ENCODE measurements at regions not wholly inside any gene's neighbourhood (a gene's known extent, or its start where the extent isn't known, plus 50 kb on each side); places are given as distances from the start of the nearest gene placed in this dataset.
A peak's percentile ranks its signal among the peaks of the same experiment; 100 is the strongest.

DNA sequence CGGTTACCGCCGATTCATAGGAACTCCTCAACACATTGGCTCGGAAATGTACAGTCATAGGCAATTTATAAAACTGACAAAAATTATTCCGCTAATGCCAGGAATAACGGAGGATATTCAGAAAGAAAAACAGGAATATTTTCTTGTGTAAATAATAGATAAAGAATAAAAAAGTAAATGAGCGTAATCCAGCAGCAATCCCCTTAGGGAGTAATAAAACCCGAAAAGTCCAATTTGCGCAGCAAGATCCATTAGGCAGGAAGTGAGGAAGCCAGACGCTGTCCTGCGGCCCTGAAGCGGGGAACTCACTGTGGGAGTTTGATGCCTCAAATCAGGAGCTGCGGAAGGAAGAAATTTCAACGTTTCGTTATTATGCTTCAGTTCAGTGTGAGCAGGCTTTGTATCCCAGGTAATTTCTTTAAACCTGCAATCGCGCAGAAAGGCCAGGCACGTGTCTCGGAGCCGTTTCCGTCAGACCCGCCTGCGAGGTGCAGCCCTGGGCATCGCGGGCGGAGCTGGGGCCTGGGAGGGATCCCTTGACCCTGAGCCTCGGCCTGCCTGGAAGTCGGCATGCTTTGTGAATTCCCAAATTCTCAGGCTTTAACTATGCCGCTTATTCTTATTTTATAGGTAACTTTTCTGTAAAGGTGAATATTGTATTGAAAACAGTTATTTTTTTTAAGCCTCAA lies 180.9 kb upstream of the ALKAL2 start:
- H2AK5ac ChIP-seq (ENCODE audit: low read depth, low read length): no peak overlapping the region
- WGBS, 2 experiments (ENCODE audit: extremely low coverage in 1 of 2, insufficient coverage in 1 of 2, insufficient read length in 1 of 2, insufficient replicate concordance in 2 of 2, low coverage in 1 of 2, low lambda C conversion rate in 2 of 2, missing lambda C conversion rate in 1 of 2): 42% methylated on average over 28 of the region's 29 CpGs; no CpG with 5 or more reads in 1 of the 2 experiments
- no peak overlapping the region for H4K91ac ChIP-seq (replicated peaks; ENCODE audit: insufficient read length, low read length)
- TF ChIP-seq POU5F1 (IDR thresholded peaks at IDR 0.05; ENCODE audit: low read depth, low read length) (no peak), GABPA (IDR thresholded peaks at IDR 0.05; ENCODE audit: borderline replicate concordance, insufficient read depth, low read length) (0 out of 2 replicates have a peak, but pooled peaks have one; percentile 22), MAX (IDR thresholded peaks at IDR 0.05) (peak; percentile 90), CHD2 (IDR thresholded peaks at IDR 0.05; ENCODE audit: low read length) (no peak), RNF2 (IDR thresholded peaks at IDR 0.05; ENCODE audit: borderline replicate concordance, low read depth, low read length, missing control alignments, poor library complexity, severe bottlenecking) (peak; percentile 11), SRF (IDR thresholded peaks at IDR 0.05; ENCODE audit: low read depth, low read length) (no peak), PHF8 (conservative IDR thresholded peaks at IDR 0.05; ENCODE audit: low read depth, low read length) (no peak), BRCA1 (IDR thresholded peaks at IDR 0.05; ENCODE audit: low read depth, low read length) (no peak)
- TF ChIP-seq, protein P1, sequence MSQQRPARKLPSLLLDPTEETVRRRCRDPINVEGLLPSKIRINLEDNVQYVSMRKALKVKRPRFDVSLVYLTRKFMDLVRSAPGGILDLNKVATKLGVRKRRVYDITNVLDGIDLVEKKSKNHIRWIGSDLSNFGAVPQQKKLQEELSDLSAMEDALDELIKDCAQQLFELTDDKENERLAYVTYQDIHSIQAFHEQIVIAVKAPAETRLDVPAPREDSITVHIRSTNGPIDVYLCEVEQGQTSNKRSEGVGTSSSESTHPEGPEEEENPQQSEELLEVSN (IDR thresholded peaks at IDR 0.05): peak; percentile 86
- TF ChIP-seq, protein P2, sequence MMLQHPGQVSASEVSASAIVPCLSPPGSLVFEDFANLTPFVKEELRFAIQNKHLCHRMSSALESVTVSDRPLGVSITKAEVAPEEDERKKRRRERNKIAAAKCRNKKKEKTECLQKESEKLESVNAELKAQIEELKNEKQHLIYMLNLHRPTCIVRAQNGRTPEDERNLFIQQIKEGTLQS (IDR thresholded peaks at IDR 0.05; ENCODE audit: insufficient read depth, low read depth, low read length): no peak

More for the DNA sequence above, 180.9 kb upstream of the ALKAL2 start:
- Histone ChIP-seq H3K9me3 (ENCODE audit: insufficient read depth in 2 of 2, low read depth in 1 of 2, low read length in 1 of 2) (no peaks in the 10 kb centered on the region), H3K4ac (replicated peaks; ENCODE audit: insufficient read length, low read depth, low read length) (no peak overlapping the region), H2AFZ (ENCODE audit: low read length) (no peak overlapping the region), H3K23ac (ENCODE audit: insufficient read length) (no peak overlapping the region), H3K27me3 (replicated peaks in 1 of 4; ENCODE audit: control insufficient read depth in 3 of 4, extremely low read depth in 1 of 4, insufficient read depth in 3 of 4, low read length in 3 of 4) (peaks cover 8 to 34% (median 31%) of the 10 kb centered on the region in 4 experiments), H4K8ac (ENCODE audit: extremely low read depth, insufficient read depth, low read length) (no peak overlapping the region), H3K23me2 (ENCODE audit: low read depth, low read length) (peaks cover 6% of the 10 kb centered on the region; the same call in 1 of the 2 replicates), H2BK120ac (replicated peaks; ENCODE audit: low read depth, low read length) (no peak overlapping the region), H3K4me2 (ENCODE audit: insufficient read depth in 1 of 2, low read depth in 2 of 2, low read length in 2 of 2) (peak overlapping the region; percentile 66 to 96), H3K79me2 (ENCODE audit: control insufficient read depth in 1 of 2, insufficient read depth in 2 of 2, low read length in 2 of 2) (no peaks in the 10 kb centered on the region), H3K14ac (ENCODE audit: insufficient read length) (no peak overlapping the region), H3K56ac (replicated peaks; ENCODE audit: insufficient read length, low read depth, low read length) (no peak overlapping the region), H2BK12ac (ENCODE audit: low read depth, low read length) (no peak overlapping the region), H3K4me3 (ENCODE audit: extremely low read depth in 1 of 4, insufficient read depth in 2 of 4, low read depth in 3 of 4, low read length in 4 of 4) (peak overlapping the region; percentile 34 to 71 (median 41)), H2BK20ac (ENCODE audit: low read length) (no peak overlapping the region), H4K5ac (ENCODE audit: insufficient read length, low read depth, low read length) (no peak overlapping the region), H4K20me1 (replicated peaks in 1 of 2; ENCODE audit: control insufficient read depth in 1 of 2, insufficient read depth in 2 of 2, low read length in 2 of 2) (no peaks in the 10 kb centered on the region), H3K36me3 (ENCODE audit: control insufficient read depth in 2 of 4, insufficient read depth in 4 of 4, low read length in 3 of 4) (no peaks in the 10 kb centered on the region), H3K18ac (ENCODE audit: extremely low read depth, low read length) (no peak overlapping the region; the same call in 1 of the 2 replicates), H2BK5ac (ENCODE audit: low read depth, low read length) (no peak overlapping the region), H3K27ac (ENCODE audit: low read depth, low read length) (no peak overlapping the region), H3K4me1 (replicated peaks in 1 of 4; ENCODE audit: control insufficient read depth in 3 of 4, insufficient read depth in 4 of 4, low read length in 3 of 4) (peaks cover 0 to 3% (median 1%) of the 10 kb centered on the region in 4 experiments; a peak in 3 of 7 replicates), H3K79me1 (ENCODE audit: low read depth, low read length) (no peaks in the 10 kb centered on the region), H2BK15ac (ENCODE audit: low read length) (peak overlapping the region; percentile 81; the same call in 1 of the 2 replicates), H3K9ac (replicated peaks in 1 of 4; ENCODE audit: extremely low read depth in 1 of 4, low read depth in 3 of 4, low read length in 3 of 4) (no peak overlapping the region)
- POLR2A ChIA-PET (ENCODE audit: partially characterized antibody): interaction anchor here (0.5 to 1.2 kb wide), 4 partner anchors 10 to 243 kb away, joined by 3 to 5 read pairs (median 4); no protein-coding TSS in a partner anchor
- FAIRE-seq (no peak), DNase-seq (ENCODE audit: low read depth in 1 of 2, low spot score in 2 of 2) (no peak)
- CTCF ChIA-PET (ENCODE audit: partially characterized antibody): no interaction called here
